HepG2 (cell line): ENCODE measurements at regions not wholly inside any gene's neighbourhood (a gene's known extent, or its start where the extent isn't known, plus 50 kb on each side); places are given as distances from the start of the nearest gene placed in this dataset.

Source experiments
- ATAC-seq: fragments of 200-7000 bp; cut with Tn5 transposase; 3 replicates; pipeline ENCODE4 v1.9.1; 2020; ENCODE audit warnings: mild to moderate bottlenecking, moderate library complexity
- BruUV-seq: library from RNA; stranded (reverse); fragments of 400-500 nt; replicated peaks from 2 replicates; lab custom pipeline; 2021; lab: Mats Ljungman, UMichigan
- CTCF ChIA-PET: fragments of 300-600 bp; formaldehyde crosslinking; extraction: SDS; loops from one replicate; lab custom pipeline; 2021; ENCODE audit warnings: low total read pairs, inconsistent platforms, low intra/inter-chr PET ratio; lab: Yijun Ruan, JAX
- POLR2A ChIA-PET: fragments of 350-600 bp; sonication (Branson Sonifier 250); formaldehyde crosslinking; loops from one replicate; lab custom pipeline; 2020; ENCODE audit warnings: antibody characterized with exemption, inconsistent platforms; lab: Yijun Ruan, JAX
- DNase-seq: peaks from one replicate; pipeline ENCODE4 v3.0.0-alpha.2; 2015; ENCODE audit warnings: low spot score
- FAIRE-seq: peaks from 3 replicates; lab custom pipeline; 2011; peaks lifted over from hg19 to GRCh38; lab: Jason Lieb, UNC
- H2AFZ ChIP-seq: one replicate; pipeline ENCODE4 v1.6.1; 2011; ENCODE audit warnings: low read length, inconsistent platforms
- H3K27ac ChIP-seq: fragments of 300-600 bp; 3 replicates; pipeline ENCODE4 v1.8.0; 2011; ENCODE audit warnings: mixed run types, mild to moderate bottlenecking, mixed read lengths, low read length, inconsistent platforms; ENCODE audit not compliant: insufficient read depth; ENCODE audit errors: extremely low read length
- H3K27me3 ChIP-seq, 2 experiments: fragments of 200-600 bp in 1 of 2; 2 replicates in 1 of 2; 3 replicates in 1 of 2; pipeline versions ENCODE4 v1.6.0 to v1.8.0; 2011; ENCODE audit warnings: low read length in 2 of 2, mild to moderate bottlenecking in 2 of 2, moderate library complexity in 2 of 2, inconsistent platforms in 1 of 2; ENCODE audit not compliant: insufficient read depth in 2 of 2, control insufficient read depth in 1 of 2
- H3K36me3 ChIP-seq, 2 experiments: fragments of 200-600 bp in 1 of 2; replicated peaks in 1 of 2; 2 replicates in 1 of 2; 3 replicates in 1 of 2; pipeline versions ENCODE4 v1.5.1 to v1.8.0; 2011; ENCODE audit warnings: low read length in 2 of 2, inconsistent platforms in 1 of 2; ENCODE audit not compliant: insufficient read depth in 2 of 2, control insufficient read depth in 1 of 2
- H3K4me1 ChIP-seq: 2 replicates; pipeline ENCODE4 v1.5.1; 2012; ENCODE audit warnings: low read length, inconsistent platforms; ENCODE audit not compliant: insufficient read depth
- H3K4me2 ChIP-seq: 2 replicates; pipeline ENCODE4 v1.6.0; 2011; ENCODE audit warnings: low read depth, low read length, inconsistent platforms
- H3K4me3 ChIP-seq, 3 experiments: fragments of 200-600 bp in 1 of 3; sonication (generic), shearing (Covaris generic) in 1 of 3; replicated peaks in 1 of 3; 2 replicates each; pipeline ENCODE4 v1.5.1; 2011 to 2016; ENCODE audit warnings: low read length in 3 of 3, inconsistent platforms in 2 of 3, low read depth in 2 of 3, mild to moderate bottlenecking in 2 of 3, control low read depth in 1 of 3, mixed read lengths in 1 of 3; ENCODE audit not compliant: insufficient read depth in 1 of 3
- H3K79me2 ChIP-seq: one replicate; pipeline ENCODE4 v1.6.1; 2011; ENCODE audit warnings: low read length, inconsistent platforms; ENCODE audit not compliant: insufficient read depth
- H3K9ac ChIP-seq: 2 replicates; pipeline ENCODE4 v1.6.0; 2011; ENCODE audit warnings: mild to moderate bottlenecking, low read depth, low read length, inconsistent platforms; ENCODE audit not compliant: insufficient read depth
- H3K9me3 ChIP-seq: 2 replicates; pipeline ENCODE4 v1.5.1; 2012; ENCODE audit warnings: mild to moderate bottlenecking, low read length
- H4K20me1 ChIP-seq: 2 replicates; pipeline ENCODE4 v1.6.0; 2011; ENCODE audit warnings: inconsistent platforms, mild to moderate bottlenecking, low read length, moderate library complexity; ENCODE audit not compliant: insufficient read depth
- FOXK2 ChIP-seq: fragments of 450-650 bp; IDR thresholded peaks from 2 replicates; pipeline ENCODE4 v1.6.1; 2016
- HBP1 ChIP-seq: IDR thresholded peaks from 2 replicates; pipeline ENCODE4 v1.6.1; 2016; ENCODE audit warnings: low read depth, control low read depth
- MZF1 ChIP-seq: sonication (generic); formaldehyde crosslinking; IDR thresholded peaks from 2 replicates; pipeline ENCODE4 v1.8.1; 2023; ENCODE audit warnings: mild to moderate bottlenecking, missing genetic modification reagents, borderline replicate concordance
- NFKBIZ ChIP-seq: IDR thresholded peaks from 2 replicates; pipeline ENCODE4 v1.6.1; 2018; ENCODE audit warnings: missing genetic modification reagents, missing compliant biosample characterization
- NFRKB ChIP-seq: fragments of 450-650 bp; IDR thresholded peaks from 2 replicates; pipeline ENCODE4 v1.6.1; 2017
- PRPF4 ChIP-seq: fragments of 200-400 bp; formaldehyde crosslinking; IDR thresholded peaks from 2 replicates; pipeline ENCODE4 v1.6.1; 2016; ENCODE audit warnings: low read length, low read depth; ENCODE audit not compliant: poor library complexity, severe bottlenecking
- SMAD9 ChIP-seq: sonication (generic); formaldehyde crosslinking; IDR thresholded peaks from 2 replicates; pipeline ENCODE4 v1.5.1; 2020; ENCODE audit warnings: mild to moderate bottlenecking, missing genetic modification reagents
- SMC3 ChIP-seq: IDR thresholded peaks from 2 replicates; pipeline ENCODE4 v1.6.1; 2011; ENCODE audit warnings: low read length, improper control_type of control experiment
- ZNF280D ChIP-seq: sonication (generic); formaldehyde crosslinking; IDR thresholded peaks from 2 replicates; pipeline ENCODE4 v1.5.1; 2020; ENCODE audit warnings: mild to moderate bottlenecking, missing genetic modification reagents
- ZNF724P ChIP-seq: sonication (generic); formaldehyde crosslinking; IDR thresholded peaks from 2 replicates; pipeline ENCODE4 v1.8.0; 2022; ENCODE audit warnings: missing genetic modification reagents, borderline replicate concordance
- WGBS: methylation state at CpG from one replicate; pipeline ENCODE4 v1.1.6; 2017; ENCODE audit warnings: low lambda C conversion rate; 5-methylcytosine and 5-hydroxymethylcytosine counted together
- in situ Hi-C: cut with HindIII; loops from 2 replicates; pipeline ENCODE4 v1.10.0; 2017; ENCODE audit warnings: low pct_unique_long_range_greater_than_20kb; ENCODE audit not compliant: extremely low pct_ligation_motif_present
- intact Hi-C: fragments of 100-400 bp; cut with micrococcal nuclease; formaldehyde crosslinking; loops from one replicate; pipeline ENCODE4 v1.10.0; 2022; ENCODE audit not compliant: unreplicated experiment

GRCh38 chr7:36010656-36011587 lies 142.1 kb upstream of the EEPD1 start:
- Histone ChIP-seq H3K9me3 (no peaks in the 10 kb centered on the region), H4K20me1 (no peaks in the 10 kb centered on the region), H3K9ac (no peak overlapping the region), H3K27ac (no peak overlapping the region), H2AFZ (no peak overlapping the region), H3K4me3 (no peak overlapping the region), H3K36me3 (no peaks in the 10 kb centered on the region), H3K27me3 (peaks cover 2 to 17% of the 10 kb centered on the region in 2 experiments; a peak in 2 of 5 replicates), H3K4me1 (no peaks in the 10 kb centered on the region), H3K79me2 (no peaks in the 10 kb centered on the region), H3K4me2 (no peak overlapping the region)
- no TSS peak for BruUV-seq
- ChIA-PET CTCF (no interaction called here), POLR2A (no interaction called here)
- WGBS = 35% methylated on average over 7 of the region's 11 CpGs
- in situ Hi-C loops (no loop called here), intact Hi-C loops (no loop called here)
- FAIRE-seq = no peak
- TF ChIP-seq SMC3 (no peak), NFKBIZ (CRISPR knock-in tag) (no peak), MZF1 (no peak), ZNF724P (CRISPR knock-in tag) (no peak), FOXK2 (no peak), SMAD9 (CRISPR knock-in tag) (no peak), ZNF280D (no peak), NFRKB (no peak), PRPF4 (no peak), HBP1 (CRISPR knock-in tag) (no peak)
- DNase-seq = no peak
- no peak for ATAC-seq
